GM12873 (cell line): ENCODE measurements at regions not wholly inside any gene's neighbourhood (a gene's known extent, or its start where the extent isn't known, plus 50 kb on each side); places are given as distances from the start of the nearest gene placed in this dataset.

Experiments
- CTCF ChIP-seq: IDR thresholded peaks from 2 replicates; pipeline ENCODE4 v1.5.1; 2012; ENCODE audit warnings: low read depth, mild to moderate bottlenecking, moderate library complexity, low read length, control low read depth; ENCODE audit not compliant: insufficient read depth; ENCODE audit errors: missing control alignments

GRCh38 chrX:7441586-7441985, 293.6 kb upstream of the PUDP start:
- TF ChIP-seq CTCF, result no peak

- TF ChIP-seq CTCF, result no peak
These were observed 287.9 kb upstream of the PUDP start for GRCh38 chrX:7435822-7436221.

GRCh38 chrX:7432901-7433300, 284.9 kb upstream of the PUDP start:
- no peak for TF ChIP-seq CTCF

- TF ChIP-seq CTCF, result no peak
These were observed 272.8 kb upstream of the PUDP start for GRCh38 chrX:7420717-7421116.

- TF ChIP-seq CTCF, result no peak
These were observed 266.8 kb upstream of the PUDP start for GRCh38 chrX:7414753-7415152.

- no peak for TF ChIP-seq CTCF
These were observed 264.9 kb upstream of the PUDP start for GRCh38 chrX:7412840-7413239.

- TF ChIP-seq CTCF, result no peak
These were observed 261.9 kb upstream of the PUDP start for GRCh38 chrX:7409866-7410265.
